Choroid plexus epithelial cell (primary cell): ENCODE measurements at regions not wholly inside any gene's neighbourhood (a gene's known extent, or its start where the extent isn't known, plus 50 kb on each side); places are given as distances from the start of the nearest gene placed in this dataset.
"Not testable (repeated sequence)": the region's sequence is repeated elsewhere in the genome, so short reads cannot be mapped to it uniquely, and the experiment has no call there.

Experiments
- DNase-seq: peaks from one replicate; pipeline ENCODE4 v3.0.0-alpha.2; 2010; ENCODE audit warnings: low read depth
- H3K4me3 ChIP-seq: 2 replicates; pipeline ENCODE4 v1.5.1; 2011; ENCODE audit warnings: low read depth, mild to moderate bottlenecking, control low read depth, low read length, moderate library complexity
- TF ChIP-seq, protein P1 (sequence below): conservative IDR thresholded peaks from 2 replicates; pipeline ENCODE4 v1.5.1; 2011; ENCODE audit warnings: low read depth, mild to moderate bottlenecking, control low read depth, inconsistent platforms, low read length, moderate library complexity

DNA sequence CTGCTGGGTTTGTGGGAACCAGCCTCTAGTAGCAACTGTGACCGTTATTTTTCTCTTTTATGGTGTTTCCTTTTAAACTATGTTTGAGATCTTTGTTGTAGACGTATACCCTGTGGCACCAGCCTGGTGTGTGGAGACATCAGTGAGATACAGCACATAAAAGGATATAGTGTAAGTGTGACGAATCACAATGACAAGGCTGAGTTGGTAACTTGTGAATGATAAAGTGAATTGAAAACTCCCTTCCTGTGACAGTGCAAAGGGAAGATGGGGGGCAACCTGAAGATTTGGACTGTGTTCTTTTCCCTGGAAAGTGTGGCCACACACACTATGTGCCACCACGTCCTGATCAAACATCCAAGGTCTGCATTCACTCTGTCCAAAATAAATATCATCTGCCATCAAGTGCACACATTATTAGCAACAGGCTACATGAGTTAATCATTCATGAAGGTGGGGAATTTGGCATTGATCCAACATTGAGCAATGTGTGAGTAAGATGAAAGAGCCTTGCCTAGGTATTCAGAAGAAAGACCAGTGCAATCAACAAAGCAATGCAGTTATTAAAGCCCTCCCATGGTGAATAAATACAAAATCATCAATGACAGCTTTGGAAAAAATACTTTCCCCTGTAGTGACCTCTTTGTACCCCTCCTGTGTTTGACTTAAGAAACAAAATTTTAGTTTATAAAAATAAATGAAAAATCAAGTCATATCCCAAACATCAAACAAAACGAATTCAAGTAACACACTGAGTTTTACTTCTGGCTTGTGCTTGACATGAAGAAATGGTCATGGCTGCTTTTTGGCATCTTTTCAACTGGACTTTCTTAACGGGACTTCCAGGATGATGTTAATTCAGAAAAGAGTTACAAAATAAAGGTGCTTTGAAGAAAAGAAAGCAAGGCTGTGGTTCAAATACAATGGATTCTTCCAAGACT, 1280.5 kb upstream of the ZEB2 start:
- peak; percentile 53 for DNase-seq
- TF ChIP-seq, protein P1, sequence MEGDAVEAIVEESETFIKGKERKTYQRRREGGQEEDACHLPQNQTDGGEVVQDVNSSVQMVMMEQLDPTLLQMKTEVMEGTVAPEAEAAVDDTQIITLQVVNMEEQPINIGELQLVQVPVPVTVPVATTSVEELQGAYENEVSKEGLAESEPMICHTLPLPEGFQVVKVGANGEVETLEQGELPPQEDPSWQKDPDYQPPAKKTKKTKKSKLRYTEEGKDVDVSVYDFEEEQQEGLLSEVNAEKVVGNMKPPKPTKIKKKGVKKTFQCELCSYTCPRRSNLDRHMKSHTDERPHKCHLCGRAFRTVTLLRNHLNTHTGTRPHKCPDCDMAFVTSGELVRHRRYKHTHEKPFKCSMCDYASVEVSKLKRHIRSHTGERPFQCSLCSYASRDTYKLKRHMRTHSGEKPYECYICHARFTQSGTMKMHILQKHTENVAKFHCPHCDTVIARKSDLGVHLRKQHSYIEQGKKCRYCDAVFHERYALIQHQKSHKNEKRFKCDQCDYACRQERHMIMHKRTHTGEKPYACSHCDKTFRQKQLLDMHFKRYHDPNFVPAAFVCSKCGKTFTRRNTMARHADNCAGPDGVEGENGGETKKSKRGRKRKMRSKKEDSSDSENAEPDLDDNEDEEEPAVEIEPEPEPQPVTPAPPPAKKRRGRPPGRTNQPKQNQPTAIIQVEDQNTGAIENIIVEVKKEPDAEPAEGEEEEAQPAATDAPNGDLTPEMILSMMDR: no peak
- no peak overlapping the region for H3K4me3 ChIP-seq

DNA sequence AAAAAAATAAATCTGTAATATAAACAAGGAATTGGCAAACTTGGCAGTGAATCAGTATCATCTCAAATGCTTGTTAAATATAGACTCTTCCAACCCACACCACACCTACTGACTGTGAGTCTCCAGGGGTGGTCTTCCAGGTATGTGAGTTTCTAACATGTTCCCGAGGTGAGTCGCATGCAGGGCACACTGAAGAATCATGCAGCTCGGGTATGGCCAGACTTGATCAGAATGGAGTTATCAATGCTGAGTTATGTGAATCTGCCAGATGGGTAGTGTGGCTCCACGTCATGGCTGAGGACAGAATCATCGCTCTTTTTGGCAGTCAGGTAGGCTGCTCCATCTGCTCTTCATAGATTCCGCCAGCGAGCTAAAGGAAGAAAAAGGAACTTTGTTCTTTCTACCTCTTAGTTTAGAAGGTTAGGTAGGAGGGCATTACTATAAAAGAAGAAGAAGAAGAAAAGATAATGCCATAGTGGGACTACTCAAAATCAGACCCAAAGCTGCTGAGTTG, 1279.7 kb upstream of the ZEB2 start:
- TF ChIP-seq, protein P1: no peak
- DNase-seq: no peak
- no peak overlapping the region for H3K4me3 ChIP-seq

DNA sequence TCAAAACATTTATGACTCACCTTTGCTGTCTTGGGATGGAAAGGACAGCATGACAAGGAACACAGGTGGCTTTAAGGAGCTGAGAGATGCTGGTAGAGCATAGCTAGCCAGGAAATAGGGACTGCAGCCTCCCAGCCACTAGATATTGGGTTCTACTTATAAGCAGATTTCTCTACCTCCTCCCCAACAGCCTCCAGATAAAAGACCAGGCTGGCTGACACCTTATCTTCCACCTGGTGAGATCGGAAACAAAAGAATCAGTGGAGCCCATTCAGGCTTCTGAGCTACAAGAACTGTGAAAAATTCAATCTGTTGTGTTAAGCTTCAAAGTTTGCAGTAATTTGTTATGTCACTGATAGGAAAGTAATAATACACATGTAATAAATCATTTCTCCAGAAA, 1278.5 kb upstream of the ZEB2 start:
- H3K4me3 ChIP-seq: no peak overlapping the region
- TF ChIP-seq, protein P1: no peak

DNA sequence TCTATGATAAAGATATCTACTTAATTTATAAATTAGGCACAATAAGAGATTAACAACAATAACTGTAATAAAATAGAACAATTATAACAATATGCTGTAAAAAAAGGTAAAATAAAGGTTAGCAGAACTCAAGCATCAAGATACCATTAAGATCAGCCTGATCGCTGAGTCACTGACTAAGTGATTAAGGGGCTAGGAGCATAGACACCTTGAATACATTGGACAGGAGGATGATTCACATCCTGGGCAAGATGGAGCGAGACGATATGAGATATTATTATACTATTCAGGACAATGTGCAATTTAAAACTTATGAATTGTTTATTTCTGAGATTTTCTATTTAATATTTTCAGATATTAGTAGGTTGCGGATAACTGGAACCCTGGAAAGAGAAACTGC, 1277.8 kb upstream of the ZEB2 start:
- TF ChIP-seq, protein P1: no peak
- DNase-seq: no peak
- no peak overlapping the region for H3K4me3 ChIP-seq

More for the DNA sequence above, 1278.5 kb upstream of the ZEB2 start:
- no peak for DNase-seq

DNA sequence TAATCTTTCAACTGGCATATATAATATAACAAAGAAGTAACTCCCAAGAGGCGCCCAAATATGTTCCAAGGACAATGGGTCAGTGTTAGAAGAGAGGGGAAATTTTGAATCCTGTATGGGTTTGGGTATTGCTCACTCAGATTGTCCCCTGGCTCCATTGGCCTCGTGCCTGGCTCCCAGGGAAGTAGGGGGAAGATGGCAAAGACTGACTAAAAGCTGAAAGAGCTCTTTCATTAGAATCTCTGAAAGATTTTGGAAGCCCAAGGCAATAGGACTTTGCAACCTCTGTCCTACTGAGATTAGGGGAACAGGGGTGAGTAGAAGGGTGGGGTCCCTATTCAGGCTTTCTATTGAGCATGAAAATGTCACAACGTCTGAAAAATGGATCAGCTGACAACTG, 1272.8 kb upstream of the ZEB2 start:
- no peak for DNase-seq
- TF ChIP-seq, protein P1: no peak

DNA sequence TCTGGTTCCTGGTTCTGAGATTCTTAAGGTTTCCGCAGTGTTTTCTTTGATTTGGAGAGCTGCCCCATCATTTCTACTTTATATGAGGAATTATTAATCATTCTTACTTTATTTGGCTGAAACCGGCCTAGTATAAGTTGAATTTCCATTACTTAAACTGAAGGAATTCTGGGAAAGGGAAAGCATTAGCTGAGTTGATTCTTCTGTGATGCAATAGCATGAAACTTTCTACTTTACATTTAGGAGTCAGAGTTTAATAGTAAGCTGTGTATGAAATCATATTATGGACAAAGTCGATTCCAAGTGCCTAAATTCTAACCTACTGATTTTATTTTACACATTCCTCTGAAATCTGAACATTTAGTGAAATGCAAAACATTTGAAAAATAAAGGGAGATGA, 1269.7 kb upstream of the ZEB2 start:
- no peak overlapping the region for H3K4me3 ChIP-seq
- TF ChIP-seq, protein P1: no peak
- DNase-seq: no peak

More for the DNA sequence above, 1272.8 kb upstream of the ZEB2 start:
- no peak overlapping the region for H3K4me3 ChIP-seq

DNA sequence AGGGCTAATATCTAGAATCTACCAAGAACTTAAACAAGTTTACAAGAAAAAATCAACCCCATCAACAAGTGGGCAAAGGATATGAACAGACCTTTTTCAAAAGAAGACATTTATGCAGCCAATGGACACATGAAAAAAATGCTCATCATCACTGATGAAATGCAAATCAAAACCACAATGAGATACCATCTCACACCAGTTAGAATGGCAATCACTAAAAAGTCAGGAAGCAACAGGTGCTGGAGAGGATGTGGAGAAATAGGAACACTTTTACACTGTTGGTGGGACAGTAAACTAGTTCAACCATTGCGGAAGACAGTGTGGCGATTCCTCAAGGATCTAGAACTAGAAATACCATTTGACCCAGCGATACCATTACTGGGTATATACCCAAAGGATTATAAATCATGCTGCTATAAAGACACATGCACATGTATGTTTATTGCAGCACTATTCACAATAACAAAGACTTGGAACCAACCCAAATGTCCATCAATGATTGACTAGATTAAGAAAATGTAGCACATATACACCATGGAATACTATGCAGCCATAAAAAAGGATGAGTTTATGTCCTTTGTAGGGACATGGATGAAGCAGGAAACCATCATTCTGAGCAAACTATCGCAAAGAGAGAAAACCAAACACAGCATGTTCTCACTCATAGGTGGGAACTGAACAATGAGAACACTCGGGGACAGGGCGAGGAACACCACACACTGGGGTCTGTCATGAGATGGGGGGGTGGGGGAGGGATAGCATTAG, 1267.9 kb upstream of the ZEB2 start:
- DNase-seq, H3K4me3 ChIP-seq: not testable (repeated sequence)

DNA sequence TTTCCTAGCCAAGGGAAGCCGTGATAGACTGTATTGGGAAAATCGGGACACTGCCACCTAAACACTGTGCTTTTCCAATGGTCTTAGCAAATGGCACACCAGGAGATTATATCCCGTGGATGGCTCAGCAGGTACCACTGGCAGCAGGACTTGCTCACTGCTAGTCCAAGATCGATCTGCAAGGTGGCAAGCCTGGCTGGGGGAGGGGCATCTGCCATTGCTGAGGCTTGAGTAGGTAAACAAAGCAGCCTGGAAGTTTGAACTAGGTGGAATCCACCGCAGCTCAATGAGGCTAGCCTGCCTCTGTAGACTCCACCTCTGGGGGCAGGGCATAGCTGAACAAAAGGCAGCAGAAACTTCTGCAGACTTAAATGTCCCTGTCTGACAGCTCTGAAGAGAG, 1262.7 kb upstream of the ZEB2 start:
- not testable (repeated sequence) for H3K4me3 ChIP-seq, DNase-seq
